ENCODE measurements at regions not wholly inside any gene's neighbourhood (a gene's known extent, or its start where the extent isn't known, plus 50 kb on each side); places are given as distances from the start of the nearest gene placed in this dataset.
"Not testable (repeated sequence)": the region's sequence is repeated elsewhere in the genome, so short reads cannot be mapped to it uniquely, and the experiment has no call there.

DNA sequence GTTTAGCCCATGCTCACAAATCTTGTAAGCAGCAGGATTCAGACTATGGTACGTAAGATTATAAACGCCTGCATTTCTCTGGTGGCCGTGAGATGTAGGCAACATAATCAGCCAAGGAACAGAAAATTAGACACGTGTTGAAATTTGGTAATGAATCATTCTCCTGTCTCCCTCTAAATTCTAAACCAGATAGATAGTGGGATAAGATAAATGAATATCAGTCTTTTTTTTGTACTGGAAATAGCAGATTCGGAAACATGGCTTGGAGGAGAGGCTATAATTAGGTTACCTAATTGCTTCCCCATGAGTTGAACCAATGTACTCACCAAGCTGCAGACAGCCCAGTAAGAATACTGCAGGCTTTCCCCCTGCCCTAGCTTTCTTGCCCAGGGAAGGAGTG is 172.3 kb downstream of the TGFB2 start:
- TF ChIP-seq GATA1 (IDR thresholded peaks at IDR 0.05; ENCODE audit: low read depth, low read length): no peak
- TF ChIP-seq POLR2A (IDR thresholded peaks at IDR 0.05; ENCODE audit: low read length): no peak
- no peak for DNase-seq

DNA sequence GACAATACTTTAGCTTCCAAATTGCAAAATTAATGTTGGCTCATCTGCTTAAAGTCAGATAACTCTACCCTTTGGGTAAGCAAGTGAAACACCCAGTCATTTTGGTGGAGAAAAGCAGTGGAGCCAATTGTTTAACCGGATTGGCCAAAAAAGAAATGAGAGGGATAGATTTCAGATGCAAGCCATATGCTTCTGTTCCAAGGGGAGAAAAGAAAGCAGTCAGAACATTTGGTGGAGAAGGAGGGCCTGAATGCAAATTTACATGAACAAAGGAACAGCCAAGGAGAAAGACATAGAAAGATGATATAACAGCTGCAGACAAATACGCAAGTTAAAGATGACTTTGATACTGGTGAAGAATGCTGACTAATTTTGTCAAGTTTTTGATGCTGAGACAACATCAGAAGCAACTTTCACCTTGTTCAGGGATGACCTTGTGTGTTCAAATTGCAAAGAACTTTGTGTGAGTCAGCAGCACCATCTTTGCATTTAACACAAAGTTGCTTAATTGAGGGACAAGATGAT is 173.1 kb downstream of the TGFB2 start:
- TF ChIP-seq GATA1 (IDR thresholded peaks at IDR 0.05; ENCODE audit: low read depth, low read length): no peak
- no peak for DNase-seq

DNA sequence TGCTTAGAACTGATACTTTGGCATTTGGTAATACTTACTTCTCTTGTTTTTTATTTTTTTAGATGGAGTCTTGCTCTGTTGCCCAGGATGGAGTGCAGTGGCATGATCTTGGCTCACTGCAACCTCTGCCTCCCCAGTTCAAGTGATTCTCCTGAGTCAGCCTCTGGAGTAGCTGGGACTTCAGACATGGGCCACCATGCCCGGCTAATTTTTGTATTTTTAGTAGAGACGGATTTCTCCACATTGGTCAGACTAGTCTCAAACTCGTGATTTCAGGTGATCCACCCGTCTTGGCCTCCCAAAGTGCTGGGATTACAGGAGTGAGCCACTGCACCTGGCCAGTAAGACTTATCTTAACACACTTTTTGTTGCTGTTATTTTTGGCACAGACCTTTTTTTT is 175.5 kb downstream of the TGFB2 start:
- DNase-seq: not testable (repeated sequence)

DNA sequence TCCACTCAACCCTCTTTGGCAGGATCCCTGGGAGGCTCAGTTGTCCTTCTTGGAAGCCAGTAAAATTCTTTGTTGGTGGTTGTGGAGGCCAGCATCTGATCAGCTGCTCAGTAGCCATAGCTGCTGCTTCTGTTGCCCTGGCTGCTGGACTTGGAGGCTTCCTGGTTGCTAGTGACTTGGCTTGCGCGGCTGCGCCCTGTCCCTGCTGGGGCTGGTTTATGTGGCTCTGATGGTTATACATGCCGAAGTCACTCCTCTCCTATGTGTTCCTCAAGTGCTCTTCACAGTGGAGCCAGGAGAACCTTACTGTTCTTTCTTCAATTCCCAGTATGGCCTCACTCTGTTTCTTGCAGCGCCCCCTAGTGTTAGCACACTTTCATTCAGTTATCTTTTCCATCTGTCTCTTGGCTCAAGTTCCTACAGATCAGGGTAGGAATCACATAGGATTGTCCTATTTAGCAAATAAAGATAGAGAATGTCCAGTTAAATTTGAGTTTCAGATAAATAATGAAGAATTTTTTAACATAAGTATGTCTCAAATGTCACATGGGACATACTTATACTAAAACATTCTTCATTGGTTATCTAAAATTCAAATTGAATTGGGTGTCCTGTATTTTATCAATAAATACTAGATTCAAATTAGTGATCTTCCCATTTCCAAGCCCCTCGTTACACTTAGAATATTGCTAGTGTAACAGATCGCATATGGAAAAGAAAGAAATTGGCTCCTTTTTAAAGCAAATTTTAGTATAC is 176.5 kb downstream of the TGFB2 start:
- DNase-seq: peak; percentile 57 to 74

DNA sequence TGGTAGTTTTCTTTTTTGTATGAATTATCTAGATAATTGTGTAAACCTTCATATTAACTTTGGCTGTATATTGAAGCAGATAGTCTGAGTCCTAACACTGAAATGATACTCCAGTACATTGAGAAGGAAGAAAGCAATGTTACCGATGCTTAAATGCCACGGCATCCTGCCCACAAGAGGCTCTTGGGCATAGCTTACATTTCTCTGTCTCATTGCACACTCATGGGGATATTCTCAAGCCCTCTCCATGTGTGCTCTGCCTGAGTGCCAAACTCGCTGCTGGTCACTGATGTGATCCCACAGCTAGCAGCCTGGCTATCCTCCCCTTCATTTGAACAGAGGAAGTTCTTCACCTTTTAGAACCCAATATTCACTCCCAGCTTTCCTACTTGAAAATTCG is 179.4 kb downstream of the TGFB2 start:
- no peak for DNase-seq
- no peak for TF ChIP-seq POLR2A (IDR thresholded peaks at IDR 0.05; ENCODE audit: low read length)
- no peak for TF ChIP-seq GATA1 (IDR thresholded peaks at IDR 0.05; ENCODE audit: low read depth, low read length)

More for the DNA sequence above, 176.5 kb downstream of the TGFB2 start:
- no peak for TF ChIP-seq POLR2A (IDR thresholded peaks at IDR 0.05; ENCODE audit: low read length)
- no peak for TF ChIP-seq GATA1 (IDR thresholded peaks at IDR 0.05; ENCODE audit: low read depth, low read length)

DNA sequence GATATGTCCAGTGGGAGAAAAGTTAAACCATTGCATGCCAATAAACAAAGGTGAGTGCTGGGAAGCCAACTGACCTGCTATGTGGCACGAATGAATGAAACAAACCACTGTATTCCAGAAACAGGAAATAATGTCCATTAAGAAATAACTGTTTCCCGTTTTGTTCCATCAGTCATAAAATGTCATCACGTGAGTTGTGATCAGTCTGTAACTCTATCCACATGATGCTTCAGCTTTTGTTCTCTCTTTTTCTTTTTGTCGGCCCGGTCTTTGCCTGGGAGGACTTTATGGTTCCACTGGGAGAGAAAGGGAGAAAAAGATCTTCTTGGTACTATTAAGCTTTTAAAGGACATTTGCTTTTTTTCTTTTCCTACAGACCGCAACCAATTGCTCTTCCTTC is 179.9 kb downstream of the TGFB2 start:
- no peak for TF ChIP-seq POLR2A (IDR thresholded peaks at IDR 0.05; ENCODE audit: low read length)
- DNase-seq: no peak

DNA sequence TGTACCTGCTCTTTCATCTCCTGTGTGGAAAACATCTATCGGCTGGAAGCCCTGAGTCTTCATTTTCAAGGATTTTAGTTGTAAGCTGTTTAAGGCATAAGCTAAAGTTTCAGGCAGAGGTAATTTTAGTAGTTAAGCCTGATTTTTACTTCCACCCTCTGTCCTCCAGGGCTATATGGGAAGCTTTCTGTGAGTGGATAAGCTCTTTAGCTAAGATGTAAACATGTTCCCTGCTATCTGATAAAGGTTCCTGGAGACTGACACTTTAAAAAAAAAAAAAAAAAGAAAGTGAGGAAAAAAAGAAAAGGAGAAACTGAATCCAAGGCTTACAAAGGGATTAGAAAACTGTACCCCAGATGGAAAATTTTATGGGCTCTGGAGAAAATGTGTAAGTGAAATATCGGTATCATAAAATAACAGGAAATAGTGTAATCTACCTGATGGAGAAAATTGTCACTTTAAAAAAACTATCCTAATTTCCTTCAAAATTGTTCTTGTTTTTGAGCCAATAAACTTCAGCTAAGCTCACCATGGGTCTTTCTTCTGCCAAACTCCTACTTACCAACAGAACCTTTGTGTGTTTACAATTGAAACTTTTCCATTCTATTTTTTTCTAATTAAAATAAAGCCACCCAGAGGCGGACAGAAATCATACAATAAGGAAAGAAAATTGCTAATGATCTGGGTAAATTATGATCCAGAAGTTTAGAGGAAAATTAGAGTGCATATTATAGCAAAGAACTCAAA is 180.5 kb downstream of the TGFB2 start:
- no peak for DNase-seq
- TF ChIP-seq GATA1 (IDR thresholded peaks at IDR 0.05; ENCODE audit: low read depth, low read length) (no peak), POLR2A (IDR thresholded peaks at IDR 0.05; ENCODE audit: low read length) (no peak)

DNA sequence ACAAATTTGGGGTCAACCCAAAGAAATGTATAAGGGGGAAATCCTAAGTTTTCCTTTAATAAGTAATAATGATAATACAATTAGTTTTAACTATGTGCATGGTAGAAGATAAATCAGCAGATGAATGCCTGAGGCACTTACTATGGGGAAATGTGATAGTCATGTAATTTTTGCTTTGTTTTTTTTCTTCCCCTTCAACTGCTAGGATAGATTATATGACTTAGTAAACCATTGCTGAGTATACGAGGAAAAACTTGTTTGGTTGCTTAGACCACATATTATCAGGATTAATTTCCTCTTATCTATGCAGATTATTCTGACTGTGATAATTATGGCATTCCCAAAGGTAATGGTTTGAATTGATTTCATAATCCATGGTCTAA is 181.1 kb downstream of the TGFB2 start:
- TF ChIP-seq POLR2A (IDR thresholded peaks at IDR 0.05; ENCODE audit: low read length): no peak
- DNase-seq: no peak

DNA sequence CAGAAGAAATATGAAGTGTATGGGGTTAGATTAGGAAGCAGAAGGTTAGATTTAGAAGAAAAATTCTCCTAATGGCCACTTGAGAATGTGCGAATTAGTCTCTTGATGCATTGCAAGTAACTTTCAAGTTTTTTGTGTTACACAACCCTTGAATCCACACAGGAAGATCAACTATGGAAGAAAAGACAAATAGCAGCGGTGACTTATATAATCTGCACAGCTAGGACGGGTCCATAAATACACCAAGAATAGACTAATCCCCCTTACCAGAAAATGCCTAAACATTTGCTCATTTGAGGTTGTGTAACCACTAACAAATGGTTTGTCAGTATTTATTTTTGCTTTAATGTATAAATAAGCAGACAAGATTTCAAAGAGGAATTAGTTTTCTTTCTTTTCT is 182.6 kb downstream of the TGFB2 start:
- TF ChIP-seq POLR2A (IDR thresholded peaks at IDR 0.05; ENCODE audit: low read length): no peak
- TF ChIP-seq GATA1 (IDR thresholded peaks at IDR 0.05; ENCODE audit: low read depth, low read length): no peak
- no peak for DNase-seq

DNA sequence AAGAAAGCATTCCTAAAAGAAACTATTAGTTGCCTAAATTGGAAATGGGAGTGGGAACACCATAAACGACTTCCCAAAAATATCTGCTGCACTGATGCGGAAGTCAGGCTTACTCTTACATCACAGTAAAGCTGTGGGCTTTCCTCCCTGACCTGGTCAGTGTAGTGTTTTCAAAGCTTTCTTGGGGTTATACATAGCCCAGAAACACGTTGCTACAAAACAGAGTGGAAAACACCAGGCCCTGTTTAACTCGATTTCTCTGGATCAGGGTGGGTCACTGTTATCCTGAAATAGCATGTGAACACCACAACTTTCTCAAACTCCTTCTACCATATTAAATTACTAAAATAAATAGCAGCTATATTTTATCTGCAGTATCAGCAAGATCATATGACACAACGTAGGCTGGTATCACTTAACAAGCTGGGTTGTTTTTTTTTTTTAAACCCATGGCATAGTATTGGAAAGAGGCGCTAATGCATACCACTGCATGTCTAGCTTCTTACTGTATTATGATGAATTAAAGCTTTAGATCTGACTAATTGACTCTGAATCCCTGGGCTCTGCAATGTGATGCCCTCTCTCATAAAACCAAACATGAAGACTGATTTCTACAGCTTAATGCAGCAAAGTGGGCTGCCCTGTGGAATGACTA is 184.6 kb downstream of the TGFB2 start:
- no peak for DNase-seq

DNA sequence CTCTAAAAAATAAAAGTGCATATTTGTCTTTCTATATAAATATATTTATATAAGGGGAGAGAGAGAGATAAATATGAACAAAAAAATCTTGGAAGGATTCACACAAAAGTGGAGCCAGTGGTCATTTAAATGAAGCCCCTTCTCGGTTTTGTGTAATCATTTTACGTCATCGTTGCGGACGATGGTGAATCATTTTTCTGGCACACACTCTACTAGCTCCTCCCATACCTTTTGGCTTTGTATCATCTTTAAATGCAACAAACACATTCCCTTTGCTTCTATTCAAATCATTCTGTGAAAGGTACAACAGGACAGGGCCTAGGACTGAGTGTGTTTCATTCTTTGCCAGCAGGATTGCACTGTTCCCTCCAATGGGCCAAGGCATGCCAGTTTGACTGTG is 186.8 kb downstream of the TGFB2 start:
- DNase-seq: no peak
- TF ChIP-seq GATA1 (IDR thresholded peaks at IDR 0.05; ENCODE audit: low read depth, low read length) (no peak), POLR2A (IDR thresholded peaks at IDR 0.05; ENCODE audit: low read length) (no peak)

More for the DNA sequence above, 184.6 kb downstream of the TGFB2 start:
- TF ChIP-seq GATA1 (IDR thresholded peaks at IDR 0.05; ENCODE audit: low read depth, low read length) (no peak), POLR2A (IDR thresholded peaks at IDR 0.05; ENCODE audit: low read length) (no peak)

DNA sequence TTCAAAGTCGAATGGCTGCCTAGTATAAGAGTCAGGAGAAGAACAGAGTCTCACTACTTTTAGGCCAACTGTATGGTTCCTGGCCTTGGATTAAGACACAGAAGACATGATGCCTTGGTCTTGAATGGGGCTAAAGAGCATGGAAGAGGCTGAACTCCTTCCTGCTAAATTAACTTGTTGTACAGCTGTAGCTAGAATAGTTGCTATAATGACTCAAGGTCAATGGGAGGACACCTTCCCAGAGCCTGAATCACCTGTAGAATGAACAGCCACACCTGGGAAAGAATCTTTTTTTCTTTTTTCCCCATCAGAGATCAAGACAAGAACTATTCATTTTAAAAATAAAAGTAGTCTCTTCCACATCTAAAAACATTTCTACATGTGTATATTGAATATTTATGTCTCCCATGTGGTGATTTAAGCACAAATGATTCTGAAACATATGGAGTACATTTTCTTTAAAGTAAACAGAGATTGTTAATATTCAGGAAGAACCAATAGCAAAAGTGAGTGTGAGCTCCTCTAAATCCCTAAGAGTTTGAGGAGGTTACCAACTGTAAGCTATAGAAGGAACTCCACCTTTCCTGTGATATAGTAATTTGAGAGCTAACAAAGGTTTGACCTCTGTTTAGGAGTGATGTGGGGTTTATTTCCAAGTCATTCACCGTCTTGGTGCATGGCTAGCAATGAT is 191.3 kb downstream of the TGFB2 start:
- no peak for TF ChIP-seq GATA1 (IDR thresholded peaks at IDR 0.05; ENCODE audit: low read depth, low read length)
- TF ChIP-seq POLR2A (IDR thresholded peaks at IDR 0.05; ENCODE audit: low read length): no peak
- DNase-seq: no peak

DNA sequence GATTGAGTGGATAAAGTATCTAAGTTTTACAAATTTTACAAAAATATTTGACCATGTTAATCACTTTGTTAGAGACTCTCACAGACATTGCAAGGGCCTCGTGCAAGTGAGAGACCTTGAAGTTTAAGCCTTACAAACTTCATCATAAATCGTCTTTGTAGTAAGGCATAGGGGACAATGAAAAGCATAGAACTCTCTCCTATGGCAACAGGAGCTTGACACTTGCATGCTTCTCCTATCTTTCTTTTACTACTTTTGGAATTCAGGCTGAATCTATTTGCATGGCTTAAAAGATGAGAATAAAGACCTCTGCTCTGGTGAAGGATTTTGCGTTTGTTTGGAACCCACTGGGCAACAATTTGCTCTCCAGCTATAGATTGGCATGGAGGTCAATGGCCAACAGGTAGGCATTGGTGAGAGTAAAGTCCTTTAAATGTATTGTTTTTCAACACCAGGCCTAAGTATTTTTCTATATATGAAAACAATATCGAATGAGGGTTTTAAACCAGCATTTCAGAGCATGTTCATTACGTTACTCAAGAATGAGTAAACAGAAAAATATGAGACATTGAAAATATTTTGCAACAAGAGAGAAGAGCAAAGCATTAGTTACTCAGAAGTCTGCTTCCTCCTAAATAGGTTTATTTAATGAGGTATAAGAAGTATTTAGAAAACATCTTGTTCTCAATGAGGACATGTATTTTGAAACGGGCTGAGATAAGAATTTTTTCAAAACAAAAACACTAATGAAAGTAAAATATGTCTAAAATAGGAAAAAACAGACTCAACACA is 192.2 kb downstream of the TGFB2 start:
- DNase-seq: no peak
- TF ChIP-seq GATA1 (IDR thresholded peaks at IDR 0.05; ENCODE audit: low read depth, low read length) (no peak), POLR2A (IDR thresholded peaks at IDR 0.05; ENCODE audit: low read length) (no peak)
